ENCODE measurements at regions not wholly inside any gene's neighbourhood (a gene's known extent, or its start where the extent isn't known, plus 50 kb on each side); places are given as distances from the start of the nearest gene placed in this dataset.

GRCh38 chr14:50011242-50011641 lies 105.1 kb downstream of the VCPKMT start:
- H3K27me3 ChIP-seq (ENCODE audit: control insufficient read depth, insufficient read depth, low read length), result no peaks in the 10 kb centered on the region
- DNase-seq (ENCODE audit: low read depth), result no peak
- POLR2A ChIA-PET, result no interaction called here
- no peaks in the 10 kb centered on the region for H3K36me3 ChIP-seq (ENCODE audit: control insufficient read depth, insufficient read depth, low read length)
- TF ChIP-seq CTCF (IDR thresholded peaks at IDR 0.05; ENCODE audit: insufficient read depth, low read depth, low read length), result no peak
- no peak overlapping the region for H3K4me3 ChIP-seq (ENCODE audit: low read depth, low read length)
- CTCF ChIA-PET, result interaction anchor here (0.8 to 2.2 kb wide), 3 partner anchors 88 to 149 kb away, joined by 3 to 6 read pairs (median 3); no protein-coding TSS in a partner anchor

- Histone ChIP-seq H3K36me3 (ENCODE audit: control insufficient read depth, insufficient read depth, low read length) (no peaks in the 10 kb centered on the region), H3K27me3 (ENCODE audit: control insufficient read depth, insufficient read depth, low read length) (no peaks in the 10 kb centered on the region), H3K4me3 (ENCODE audit: low read depth, low read length) (no peak overlapping the region)
- DNase-seq (ENCODE audit: low read depth), result no peak
- ChIA-PET CTCF (interaction anchor here (1.1 to 1.6 kb wide), 5 partner anchors 10 to 150 kb away, joined by 3 to 4 read pairs (median 3); no protein-coding TSS in a partner anchor), POLR2A (interaction anchor here (0.7 kb wide), 1 partner anchor 120 kb away, joined by 4 read pairs; no protein-coding TSS in a partner anchor)
- 0 out of 2 replicates have a peak, but pooled peaks have one; percentile 10 for TF ChIP-seq CTCF (IDR thresholded peaks at IDR 0.05; ENCODE audit: insufficient read depth, low read depth, low read length)
Measured at GRCh38 chr14:50012644-50013043, 103.7 kb downstream of the VCPKMT start.

- CTCF ChIA-PET, result interaction anchor here (1.1 to 1.6 kb wide), 5 partner anchors 10 to 150 kb away, joined by 3 to 4 read pairs (median 3); no protein-coding TSS in a partner anchor
- POLR2A ChIA-PET, result interaction anchor here (0.5 to 0.7 kb wide), 3 partner anchors 41 to 201 kb away, joined by 3 to 4 read pairs (median 3); no protein-coding TSS in a partner anchor
- H3K27me3 ChIP-seq (ENCODE audit: control insufficient read depth, insufficient read depth, low read length), result no peaks in the 10 kb centered on the region
- no peaks in the 10 kb centered on the region for H3K36me3 ChIP-seq (ENCODE audit: control insufficient read depth, insufficient read depth, low read length)
- H3K4me3 ChIP-seq (ENCODE audit: low read depth, low read length), result no peak overlapping the region
- no peak for TF ChIP-seq CTCF (IDR thresholded peaks at IDR 0.05; ENCODE audit: insufficient read depth, low read depth, low read length)
- no peak for DNase-seq (ENCODE audit: low read depth)
Measured at GRCh38 chr14:50013198-50013918, 103.0 kb downstream of the VCPKMT start.

- CTCF ChIA-PET, result interaction anchor here (1.2 to 1.5 kb wide), 2 partner anchors 11 to 151 kb away, joined by 3 to 4 read pairs; no protein-coding TSS in a partner anchor
- no peak overlapping the region for H3K4me3 ChIP-seq (ENCODE audit: low read depth, low read length)
- POLR2A ChIA-PET, result interaction anchor here (0.5 kb wide), 1 partner anchor 202 kb away, joined by 3 read pairs; no protein-coding TSS in a partner anchor
- no peaks in the 10 kb centered on the region for H3K27me3 ChIP-seq (ENCODE audit: control insufficient read depth, insufficient read depth, low read length)
- no peaks in the 10 kb centered on the region for H3K36me3 ChIP-seq (ENCODE audit: control insufficient read depth, insufficient read depth, low read length)
- no peak for TF ChIP-seq CTCF (IDR thresholded peaks at IDR 0.05; ENCODE audit: insufficient read depth, low read depth, low read length)
- DNase-seq (ENCODE audit: low read depth), result no peak
Measured at GRCh38 chr14:50013934-50014333, 102.4 kb downstream of the VCPKMT start.

- Histone ChIP-seq H3K36me3 (ENCODE audit: control insufficient read depth, insufficient read depth, low read length) (no peaks in the 10 kb centered on the region), H3K4me3 (ENCODE audit: low read depth, low read length) (no peak overlapping the region), H3K27me3 (ENCODE audit: control insufficient read depth, insufficient read depth, low read length) (no peaks in the 10 kb centered on the region)
- ChIA-PET POLR2A (no interaction called here), CTCF (no interaction called here)
- no peak for DNase-seq (ENCODE audit: low read depth)
- TF ChIP-seq CTCF (IDR thresholded peaks at IDR 0.05; ENCODE audit: insufficient read depth, low read depth, low read length), result no peak
Measured at GRCh38 chr14:50014809-50015430, 101.5 kb downstream of the VCPKMT start.

Data from BJ (cell line).